Nephron (organoid): ENCODE measurements at regions not wholly inside any gene's neighbourhood (a gene's known extent, or its start where the extent isn't known, plus 50 kb on each side); places are given as distances from the start of the nearest gene placed in this dataset.

ENCODE experiments used
- H3K27ac Mint-ChIP-seq, 3 experiments: 2 replicates each; pipeline ENCODE4 v1.8.0; 2020; ENCODE audit warnings: mixed read lengths in 3 of 3, mild to moderate bottlenecking in 2 of 3, moderate library complexity in 1 of 3
- H3K27me3 Mint-ChIP-seq: 2 replicates; pipeline ENCODE4 v1.8.0; 2021; ENCODE audit warnings: low read depth, mild to moderate bottlenecking, moderate library complexity, mixed read lengths
- H3K36me3 Mint-ChIP-seq: 2 replicates; pipeline ENCODE4 v1.8.0; 2020; ENCODE audit warnings: low read depth, mixed read lengths
- H3K4me1 Mint-ChIP-seq: 2 replicates; pipeline ENCODE4 v1.8.0; 2020; ENCODE audit warnings: mixed read lengths
- H3K4me3 Mint-ChIP-seq, 3 experiments: 2 replicates each; pipeline ENCODE4 v1.8.0; 2020; ENCODE audit warnings: mild to moderate bottlenecking in 3 of 3, mixed read lengths in 3 of 3, moderate library complexity in 2 of 3
- H3K9me3 Mint-ChIP-seq: 2 replicates; pipeline ENCODE4 v1.8.0; 2020; ENCODE audit warnings: mixed read lengths
- CTCF ChIP-seq, 3 experiments: fragments of 200-600 bp; sonication (generic); IDR thresholded peaks; one replicate each; pipeline ENCODE4 v1.5.0; 2021; ENCODE audit warnings: antibody characterized with exemption in 3 of 3; ENCODE audit not compliant: unreplicated experiment in 3 of 3

DNA sequence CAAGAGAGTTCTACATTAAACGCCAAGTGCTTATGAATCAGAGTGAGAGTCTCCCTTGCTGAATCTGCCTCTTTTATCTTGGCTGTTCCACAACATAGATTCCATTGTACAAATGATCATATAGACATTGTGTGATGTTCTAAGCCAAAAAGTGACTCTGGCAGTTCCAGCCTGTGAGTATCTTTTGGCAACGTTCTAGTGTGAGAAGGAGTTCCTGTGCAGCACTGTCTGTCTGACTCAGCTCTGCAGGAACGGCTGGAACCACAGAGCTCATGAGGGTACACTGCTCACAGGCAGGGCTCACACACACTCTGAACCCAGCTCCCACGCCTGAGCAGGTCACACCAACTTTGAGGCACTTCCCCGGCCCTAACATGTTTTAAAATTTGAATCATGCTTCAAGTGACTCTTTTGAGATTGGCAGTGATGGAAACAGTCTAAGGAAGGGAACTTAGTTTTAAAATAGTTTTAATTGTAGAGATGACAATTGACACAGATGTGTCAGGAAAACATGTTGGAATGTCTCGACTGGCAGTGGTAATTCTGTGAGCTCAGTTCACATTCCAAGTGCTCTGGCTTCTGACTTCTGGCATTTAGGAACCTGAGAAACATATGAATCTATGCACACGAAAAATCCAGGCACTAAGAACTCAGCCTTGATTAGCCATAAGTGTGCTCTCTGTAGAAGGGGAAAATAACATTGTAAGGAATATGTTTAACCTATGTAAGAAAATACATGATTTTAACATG lies 272.0 kb downstream of the UQCRFS1 start:
- Mint-ChIP-seq H3K9me3 (no peaks in the 10 kb centered on the region), H3K4me1 (peaks cover 13% of the 10 kb centered on the region), H3K36me3 (no peaks in the 10 kb centered on the region), H3K27ac (peak overlapping the region in 2 of 3 experiments; percentile 26 to 42), H3K4me3 (no peak overlapping the region), H3K27me3 (peaks cover 20% of the 10 kb centered on the region)
- no peak for TF ChIP-seq CTCF (IDR thresholded peaks at IDR 0.05; ENCODE audit: unreplicated experiment in 3 of 3)

GRCh38 chr19:28939236-28939635 lies 273.7 kb downstream of the UQCRFS1 start:
- Mint-ChIP-seq H3K27ac (no peak overlapping the region), H3K36me3 (no peaks in the 10 kb centered on the region), H3K4me1 (peaks cover 13% of the 10 kb centered on the region), H3K9me3 (no peaks in the 10 kb centered on the region), H3K27me3 (peaks cover 15% of the 10 kb centered on the region), H3K4me3 (no peak overlapping the region)
- TF ChIP-seq CTCF (IDR thresholded peaks at IDR 0.05; ENCODE audit: unreplicated experiment in 3 of 3) = no peak

- no peak for TF ChIP-seq CTCF (IDR thresholded peaks at IDR 0.05; ENCODE audit: unreplicated experiment in 3 of 3)
- H3K27ac Mint-ChIP-seq = no peak overlapping the region
- H3K36me3 Mint-ChIP-seq = no peaks in the 10 kb centered on the region
- H3K4me1 Mint-ChIP-seq = peaks cover 9% of the 10 kb centered on the region
- no peak overlapping the region for H3K4me3 Mint-ChIP-seq
- no peaks in the 10 kb centered on the region for H3K9me3 Mint-ChIP-seq
- H3K27me3 Mint-ChIP-seq = peaks cover 16% of the 10 kb centered on the region
Observed at GRCh38 chr19:28936001-28936400, 276.9 kb downstream of the UQCRFS1 start.

GRCh38 chr19:28934631-28935030 lies 278.3 kb downstream of the UQCRFS1 start:
- H3K4me3 Mint-ChIP-seq = no peak overlapping the region
- H3K9me3 Mint-ChIP-seq = no peaks in the 10 kb centered on the region
- peaks cover 22% of the 10 kb centered on the region for H3K27me3 Mint-ChIP-seq
- no peaks in the 10 kb centered on the region for H3K4me1 Mint-ChIP-seq
- TF ChIP-seq CTCF (IDR thresholded peaks at IDR 0.05; ENCODE audit: unreplicated experiment in 3 of 3) = no peak
- no peak overlapping the region for H3K27ac Mint-ChIP-seq
- H3K36me3 Mint-ChIP-seq = no peaks in the 10 kb centered on the region

DNA sequence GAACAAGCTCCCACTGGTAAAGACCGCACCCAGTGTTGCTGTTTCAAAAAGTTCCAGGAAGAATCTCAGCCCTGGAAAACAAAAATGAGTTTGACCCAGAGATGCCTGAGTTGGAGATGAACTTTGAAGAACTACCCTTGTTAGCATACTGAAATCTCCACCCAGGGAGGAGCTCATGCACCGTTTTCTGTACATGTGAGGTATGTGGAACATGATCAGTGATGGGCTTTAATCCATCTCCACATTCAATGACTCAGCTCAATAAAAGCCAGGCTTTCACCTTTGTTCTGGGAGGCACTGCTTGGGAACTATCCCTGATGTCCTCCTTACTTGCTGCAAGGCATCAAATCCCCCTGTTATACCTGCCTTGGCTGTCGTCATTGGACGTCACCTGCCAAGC lies 279.9 kb downstream of the UQCRFS1 start:
- Mint-ChIP-seq H3K9me3 (no peaks in the 10 kb centered on the region), H3K27me3 (peaks cover 24% of the 10 kb centered on the region), H3K27ac (no peak overlapping the region), H3K4me3 (no peak overlapping the region), H3K4me1 (no peaks in the 10 kb centered on the region), H3K36me3 (no peaks in the 10 kb centered on the region)
- no peak for TF ChIP-seq CTCF (IDR thresholded peaks at IDR 0.05; ENCODE audit: unreplicated experiment in 3 of 3)

DNA sequence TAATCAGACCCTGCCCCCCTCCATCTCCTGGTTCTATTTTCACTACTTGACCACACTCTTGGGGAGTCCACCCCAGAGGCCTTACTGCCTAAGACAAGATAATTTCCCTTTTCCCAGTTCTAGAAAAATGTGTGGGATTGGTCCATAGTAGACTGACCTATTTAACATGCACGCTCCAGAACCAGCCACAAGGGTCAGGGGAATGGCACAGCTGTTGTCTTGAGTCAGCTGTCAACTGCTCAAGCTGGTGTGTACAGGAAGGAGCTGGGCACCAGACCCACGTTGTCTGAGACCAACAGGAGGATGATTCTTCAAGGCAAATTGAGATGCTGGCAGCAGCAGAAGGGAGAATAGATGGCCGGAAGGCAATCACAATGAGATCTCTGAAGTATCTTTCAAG lies 280.5 kb downstream of the UQCRFS1 start:
- Mint-ChIP-seq H3K4me3 (no peak overlapping the region), H3K4me1 (no peaks in the 10 kb centered on the region), H3K27me3 (peaks cover 28% of the 10 kb centered on the region), H3K9me3 (no peaks in the 10 kb centered on the region), H3K27ac (no peak overlapping the region), H3K36me3 (no peaks in the 10 kb centered on the region)
- TF ChIP-seq CTCF (IDR thresholded peaks at IDR 0.05; ENCODE audit: unreplicated experiment in 3 of 3) = no peak
